Stimulated activated CD4-positive, alpha-beta T cell treated with anti-CD3 and anti-CD28 coated beads, Interleukin-15, amount 100 ng/mL, for 48 hours (primary cell): ENCODE measurements at regions not wholly inside any gene's neighbourhood (a gene's known extent, or its start where the extent isn't known, plus 50 kb on each side); places are given as distances from the start of the nearest gene placed in this dataset.
"Not testable (repeated sequence)": the region's sequence is repeated elsewhere in the genome, so short reads cannot be mapped to it uniquely, and the experiment has no call there.

ENCODE experiments used
- DNase-seq, 2 donors: peaks; one replicate each; pipeline ENCODE4 v3.0.0-alpha.2; 2020; ENCODE audit warnings: low read depth in 2 of 2

- DNase-seq = no peak
Observed at GRCh38 chr20:22529150-22530019, 55.0 kb downstream of the FOXA2 start.

- no peak for DNase-seq
Observed at GRCh38 chr20:22526512-22527012, 57.8 kb downstream of the FOXA2 start.

GRCh38 chr20:22525821-22526220, 58.6 kb downstream of the FOXA2 start:
- no peak for DNase-seq

GRCh38 chr20:22525069-22525820, 59.1 kb downstream of the FOXA2 start:
- no peak for DNase-seq

DNA sequence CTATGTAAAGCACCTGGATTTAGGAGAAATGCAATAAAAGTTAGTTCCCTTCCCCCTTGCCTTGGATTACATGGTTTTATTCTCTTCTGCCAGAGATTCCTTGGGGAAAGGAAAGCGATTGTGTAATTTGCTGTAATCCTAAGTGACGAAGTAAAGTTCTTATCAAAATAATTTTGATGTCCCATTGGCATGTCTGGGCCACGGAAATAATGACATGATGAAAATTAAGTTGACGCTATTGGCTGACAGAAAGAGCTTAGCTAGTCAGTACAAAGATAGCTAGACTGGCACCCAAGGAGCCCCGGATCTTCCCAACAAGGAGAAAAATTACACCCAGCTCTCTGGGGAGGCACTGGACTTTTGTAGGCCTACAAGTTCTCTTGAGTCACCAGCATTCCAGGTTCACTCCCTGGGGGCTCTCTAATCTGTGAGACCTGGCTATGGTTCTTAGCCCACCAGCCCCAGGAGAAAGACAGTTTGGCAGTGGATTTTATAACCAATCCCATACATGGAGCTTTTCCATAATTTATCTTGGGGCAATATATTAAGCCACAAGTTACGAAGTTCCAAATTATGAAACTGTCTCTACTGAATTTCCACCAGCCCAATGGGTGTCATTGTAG, 59.9 kb downstream of the FOXA2 start:
- no peak for DNase-seq

DNA sequence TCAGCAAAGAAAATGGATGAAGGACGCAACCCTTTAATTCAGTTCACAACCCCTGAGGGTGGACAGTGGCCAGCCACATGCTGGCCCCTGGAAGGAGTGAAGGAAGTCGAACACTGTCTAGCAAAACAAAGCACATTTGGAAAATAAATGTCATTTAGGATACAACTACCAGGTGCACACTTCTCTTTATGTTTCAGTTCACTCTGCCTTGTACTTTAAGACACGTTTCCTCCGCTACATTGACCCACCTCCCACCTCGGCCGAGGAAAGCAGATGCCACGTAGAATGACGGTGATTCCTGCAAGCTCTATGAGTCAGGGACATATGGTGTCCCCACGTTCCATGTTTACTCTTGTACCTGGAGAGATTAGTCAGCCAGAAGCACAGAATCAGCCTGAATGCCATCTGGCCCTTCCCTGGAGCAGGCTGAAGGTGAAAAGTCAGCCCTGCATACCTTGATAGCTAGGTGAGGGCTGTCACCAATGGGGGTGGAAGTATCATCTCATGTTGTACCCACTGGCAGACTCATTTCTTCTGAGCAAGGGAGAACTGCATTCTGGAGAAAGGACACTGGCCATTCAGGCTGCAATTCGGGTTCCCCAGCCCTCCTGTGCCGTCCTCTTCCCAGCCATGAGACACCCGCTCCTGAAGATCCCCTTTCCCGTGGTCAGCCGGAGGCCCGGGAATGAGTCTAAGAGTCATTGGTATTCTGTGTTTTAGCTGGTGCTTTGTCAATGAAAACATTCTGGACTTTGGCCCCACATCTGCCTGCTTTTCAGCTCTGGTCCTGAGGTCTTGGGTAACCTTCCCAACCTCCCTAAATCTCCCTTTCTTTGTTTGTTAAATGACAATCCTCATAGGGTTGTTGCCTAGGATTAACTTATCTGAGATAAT, 60.6 kb downstream of the FOXA2 start:
- no peak for DNase-seq

GRCh38 chr20:22523128-22523498, 61.3 kb downstream of the FOXA2 start:
- no peak for DNase-seq

- DNase-seq = no peak
Observed at GRCh38 chr20:22522701-22523100, 61.7 kb downstream of the FOXA2 start.

GRCh38 chr20:22521940-22522339, 62.4 kb downstream of the FOXA2 start:
- not testable (repeated sequence) for DNase-seq

DNA sequence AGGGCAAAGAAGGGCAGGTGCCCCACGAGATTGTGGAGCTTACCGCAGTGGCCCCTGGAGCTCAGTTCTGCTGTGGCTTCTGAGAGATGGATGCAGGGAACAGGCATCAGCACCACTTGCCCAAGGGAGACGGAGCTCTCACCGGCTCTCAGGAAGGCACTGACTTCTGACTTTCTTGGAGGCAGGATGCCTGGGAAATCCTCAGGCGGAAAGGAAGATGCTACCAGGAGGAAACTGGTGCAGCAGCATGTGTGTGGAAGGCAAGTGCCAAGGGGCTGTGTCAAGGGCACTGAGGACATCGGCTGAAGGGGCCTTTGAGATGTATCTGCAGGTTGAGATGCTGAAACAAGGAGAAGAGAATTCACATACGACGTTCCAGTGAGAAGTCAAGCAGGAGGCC, 64.0 kb downstream of the FOXA2 start:
- no peak for DNase-seq

DNA sequence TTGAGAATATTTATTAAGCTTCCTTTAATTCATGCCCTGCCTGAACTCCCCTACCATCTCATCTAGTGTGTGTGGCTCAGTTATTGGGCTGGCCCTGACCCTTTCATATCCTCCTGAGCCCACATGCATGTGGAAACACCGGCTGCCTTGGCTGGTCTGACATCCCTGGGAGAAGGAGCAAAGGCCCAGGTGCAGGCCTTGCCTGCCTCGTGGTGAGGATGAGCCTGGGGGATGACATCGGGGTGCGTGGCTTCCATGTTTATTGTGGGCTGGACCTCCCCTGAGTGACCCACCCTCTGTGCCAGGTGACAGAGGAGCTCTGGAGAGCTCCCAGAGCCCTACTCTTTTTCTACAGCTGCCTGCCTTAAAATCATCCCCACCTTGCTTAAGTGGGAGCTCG, 69.1 kb downstream of the FOXA2 start:
- no peak for DNase-seq

DNA sequence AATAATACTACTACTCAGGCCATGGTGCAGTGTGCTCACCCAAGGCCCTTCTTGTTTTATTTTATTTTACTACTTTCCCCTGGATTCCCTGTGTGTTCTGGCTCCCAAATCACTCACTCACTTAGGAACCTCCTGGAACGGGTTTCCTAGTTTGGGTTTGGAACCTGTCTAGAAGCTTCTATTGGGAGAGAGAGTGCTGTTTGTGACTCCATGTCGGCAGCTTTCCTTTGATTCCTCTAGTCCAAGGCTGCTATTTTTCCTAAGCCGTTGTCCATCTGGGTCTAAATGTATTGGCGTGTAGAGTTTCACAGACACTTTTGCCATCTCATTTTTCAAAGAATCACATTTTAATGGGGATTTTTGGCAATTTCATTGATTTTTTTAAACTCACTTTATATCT, 70.8 kb downstream of the FOXA2 start:
- DNase-seq = no peak

- no peak for DNase-seq
Observed at GRCh38 chr20:22512911-22513489, 71.4 kb downstream of the FOXA2 start.

GRCh38 chr20:22511943-22512910, 72.1 kb downstream of the FOXA2 start:
- DNase-seq = no peak

- DNase-seq = no peak
Observed at GRCh38 chr20:22509843-22510147, 74.6 kb downstream of the FOXA2 start.

DNA sequence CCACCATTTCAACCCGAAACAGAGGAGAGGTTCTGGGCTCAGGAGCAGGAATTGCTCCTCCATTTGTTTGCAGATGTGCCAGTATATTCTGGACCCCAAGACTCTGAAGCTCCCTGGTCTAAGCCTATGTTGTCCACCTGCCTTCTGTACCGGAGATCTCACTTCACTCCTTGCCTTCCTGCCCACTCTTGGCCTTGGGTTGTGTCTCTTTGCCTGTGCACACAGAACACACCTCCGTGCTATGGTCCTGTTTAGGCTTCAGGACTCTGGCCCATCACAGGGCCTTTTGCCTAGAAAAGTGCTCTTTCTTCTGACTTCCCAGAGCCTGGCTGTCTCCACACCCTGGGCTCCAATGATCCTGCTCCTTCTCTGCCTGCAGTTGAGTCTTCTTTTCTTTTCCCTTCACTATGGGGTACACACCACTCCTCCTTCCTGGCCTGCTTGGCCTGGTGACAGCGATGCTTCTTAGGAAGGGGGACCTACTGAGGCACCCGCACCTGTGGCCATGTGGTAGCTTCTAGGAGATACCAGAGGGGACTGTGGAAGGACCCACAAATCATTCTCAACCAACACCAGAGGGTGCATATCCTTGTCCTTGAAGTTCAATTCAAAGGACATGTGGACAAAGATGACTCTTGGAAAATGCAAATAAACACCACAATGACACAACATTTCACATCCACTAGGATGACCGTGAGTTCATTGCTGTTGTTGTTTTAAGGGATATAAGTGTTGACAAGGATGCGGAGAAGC, 75.1 kb downstream of the FOXA2 start:
- DNase-seq = no peak

- no peak for DNase-seq
Observed at GRCh38 chr20:22508426-22508825, 75.9 kb downstream of the FOXA2 start.

DNA sequence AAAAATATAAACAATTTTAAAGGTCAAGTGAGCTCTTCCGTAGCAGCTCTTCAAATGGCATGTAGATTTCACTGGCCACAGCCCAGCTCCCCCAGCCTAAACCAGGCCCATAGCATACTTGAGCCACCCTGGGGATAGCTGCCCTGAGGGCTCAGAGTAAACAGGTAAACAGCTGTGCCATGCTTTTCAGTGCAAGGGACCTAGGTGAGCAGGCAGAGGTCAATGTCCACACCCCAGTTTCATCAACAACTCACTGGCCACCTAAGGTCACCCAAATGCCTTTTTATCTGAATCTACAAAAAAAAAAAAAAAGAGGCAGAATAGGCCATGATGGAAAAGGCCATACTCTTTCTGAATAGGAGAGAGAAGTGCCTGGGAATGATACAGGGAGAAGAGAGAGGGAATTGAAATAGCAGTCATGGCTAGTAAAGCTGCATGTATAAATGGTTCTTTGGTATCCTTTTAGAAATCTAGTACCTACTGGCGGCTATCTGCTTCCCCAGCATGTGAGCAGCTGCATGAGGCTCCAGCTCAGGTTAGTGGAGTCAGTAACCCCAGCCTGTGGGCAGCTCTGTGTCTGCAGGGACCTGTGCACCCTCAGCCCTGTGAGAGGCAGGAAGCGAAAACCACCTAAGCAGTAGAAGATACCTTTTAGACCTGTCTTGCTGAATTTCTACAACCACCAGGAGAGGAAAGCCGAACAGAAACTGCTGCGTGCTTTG, 77.0 kb downstream of the FOXA2 start:
- no peak for DNase-seq

GRCh38 chr20:22506827-22507226, 77.5 kb downstream of the FOXA2 start:
- no peak for DNase-seq
